HepG2 (cell line): ENCODE measurements at regions not wholly inside any gene's neighbourhood (a gene's known extent, or its start where the extent isn't known, plus 50 kb on each side); places are given as distances from the start of the nearest gene placed in this dataset.

Experiments used
- ATF7-NPFF ChIP-seq: sonication (generic); formaldehyde crosslinking; IDR thresholded peaks from 2 replicates; pipeline ENCODE4 v1.8.1; 2023; ENCODE audit warnings: mild to moderate bottlenecking, low read depth, missing genetic modification reagents, moderate library complexity
- CEBPB ChIP-seq: IDR thresholded peaks from 2 replicates; pipeline ENCODE4 v1.6.1; 2011; ENCODE audit warnings: low read depth, low read length, improper control_type of control experiment, borderline replicate concordance
- CTCF ChIP-seq: sonication (generic); formaldehyde crosslinking; IDR thresholded peaks from 2 replicates; pipeline ENCODE4 v1.5.0; 2020; ENCODE audit warnings: mild to moderate bottlenecking, missing genetic modification reagents, moderate library complexity
- DNMT1 ChIP-seq: sonication (generic); formaldehyde crosslinking; IDR thresholded peaks from 2 replicates; pipeline ENCODE4 v1.5.1; 2020; ENCODE audit warnings: mild to moderate bottlenecking, missing genetic modification reagents
- MAFK ChIP-seq, 2 experiments: IDR thresholded peaks in 1 of 2; conservative IDR thresholded peaks in 1 of 2; 2 replicates each; pipeline ENCODE4 v1.6.1; 2011; ENCODE audit warnings: improper control_type of control experiment in 2 of 2, low read length in 2 of 2
- MZF1 ChIP-seq: sonication (generic); formaldehyde crosslinking; IDR thresholded peaks from 2 replicates; pipeline ENCODE4 v1.8.1; 2023; ENCODE audit warnings: mild to moderate bottlenecking, missing genetic modification reagents, borderline replicate concordance
- SMC3 ChIP-seq: IDR thresholded peaks from 2 replicates; pipeline ENCODE4 v1.6.1; 2011; ENCODE audit warnings: low read length, improper control_type of control experiment
- SP1 ChIP-seq, 2 experiments: fragments of 450-650 bp in 1 of 2; sonication (generic) in 1 of 2; formaldehyde crosslinking in 1 of 2; IDR thresholded peaks; 2 replicates each; pipeline versions ENCODE4 v1.4.0 to v1.6.1; 2016 to 2020; ENCODE audit warnings: missing genetic modification reagents in 1 of 2
- SP2 ChIP-seq: sonication (generic); formaldehyde crosslinking; IDR thresholded peaks from 2 replicates; pipeline ENCODE4 v1.5.1; 2020; ENCODE audit warnings: mild to moderate bottlenecking, missing genetic modification reagents
- ZNF138 ChIP-seq: sonication (generic); formaldehyde crosslinking; IDR thresholded peaks from 2 replicates; pipeline ENCODE4 v1.5.0; 2020; ENCODE audit warnings: mild to moderate bottlenecking, low read depth, missing genetic modification reagents
- ZNF234 ChIP-seq: sonication (generic); formaldehyde crosslinking; conservative IDR thresholded peaks from 2 replicates; pipeline ENCODE4 v1.5.1; 2020; ENCODE audit warnings: mild to moderate bottlenecking, missing genetic modification reagents
- TF ChIP-seq, protein P1 (sequence below): sonication (generic); formaldehyde crosslinking; IDR thresholded peaks from 2 replicates; pipeline ENCODE4 v1.8.1; 2022; ENCODE audit warnings: low read depth, mild to moderate bottlenecking, missing genetic modification reagents
- TF ChIP-seq, protein P2 (sequence below): sonication (generic); formaldehyde crosslinking; IDR thresholded peaks from 2 replicates; pipeline ENCODE4 v1.4.0; 2020; ENCODE audit warnings: missing genetic modification reagents

DNA sequence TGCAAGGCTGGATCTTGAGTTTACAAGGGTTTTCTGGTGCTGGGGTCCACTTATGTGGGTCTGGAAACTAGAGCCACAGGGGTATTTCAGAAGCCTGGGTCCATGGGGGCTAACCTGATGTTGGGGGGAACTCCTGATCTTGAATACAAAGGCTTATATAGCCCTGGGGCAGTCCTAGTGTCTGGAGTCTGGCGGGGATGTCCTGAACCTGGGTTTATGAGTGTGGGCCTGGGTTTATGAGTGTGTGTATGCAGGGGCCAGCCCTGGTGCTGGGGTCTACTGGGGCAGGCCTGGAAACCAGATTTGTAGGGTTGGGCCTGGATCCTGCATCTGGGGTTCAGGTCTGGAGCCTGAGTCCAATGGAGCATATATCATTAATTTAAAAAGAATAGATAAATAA is 146.5 kb upstream of the C1GALT1 start:
- TF ChIP-seq MAFK (conservative IDR thresholded peaks at IDR 0.05 in 1 of 2, IDR thresholded peaks at IDR 0.05 in 1 of 2; ENCODE audit: low read length in 2 of 2) (no peak), DNMT1 (CRISPR knock-in tag) (no peak), CTCF (CRISPR knock-in tag) (no peak), SP1 (IDR thresholded peaks at IDR 0.05) (no peak), SP1 (CRISPR knock-in tag; IDR thresholded peaks at IDR 0.05) (no peak), MZF1 (no peak), ATF7-NPFF (CRISPR knock-in tag) (no peak), ZNF138 (CRISPR knock-in tag) (no peak), CEBPB (no peak), SMC3 (no peak), ZNF234 (CRISPR knock-in tag) (no peak), SP2 (CRISPR knock-in tag) (no peak)
- TF ChIP-seq, protein P1, sequence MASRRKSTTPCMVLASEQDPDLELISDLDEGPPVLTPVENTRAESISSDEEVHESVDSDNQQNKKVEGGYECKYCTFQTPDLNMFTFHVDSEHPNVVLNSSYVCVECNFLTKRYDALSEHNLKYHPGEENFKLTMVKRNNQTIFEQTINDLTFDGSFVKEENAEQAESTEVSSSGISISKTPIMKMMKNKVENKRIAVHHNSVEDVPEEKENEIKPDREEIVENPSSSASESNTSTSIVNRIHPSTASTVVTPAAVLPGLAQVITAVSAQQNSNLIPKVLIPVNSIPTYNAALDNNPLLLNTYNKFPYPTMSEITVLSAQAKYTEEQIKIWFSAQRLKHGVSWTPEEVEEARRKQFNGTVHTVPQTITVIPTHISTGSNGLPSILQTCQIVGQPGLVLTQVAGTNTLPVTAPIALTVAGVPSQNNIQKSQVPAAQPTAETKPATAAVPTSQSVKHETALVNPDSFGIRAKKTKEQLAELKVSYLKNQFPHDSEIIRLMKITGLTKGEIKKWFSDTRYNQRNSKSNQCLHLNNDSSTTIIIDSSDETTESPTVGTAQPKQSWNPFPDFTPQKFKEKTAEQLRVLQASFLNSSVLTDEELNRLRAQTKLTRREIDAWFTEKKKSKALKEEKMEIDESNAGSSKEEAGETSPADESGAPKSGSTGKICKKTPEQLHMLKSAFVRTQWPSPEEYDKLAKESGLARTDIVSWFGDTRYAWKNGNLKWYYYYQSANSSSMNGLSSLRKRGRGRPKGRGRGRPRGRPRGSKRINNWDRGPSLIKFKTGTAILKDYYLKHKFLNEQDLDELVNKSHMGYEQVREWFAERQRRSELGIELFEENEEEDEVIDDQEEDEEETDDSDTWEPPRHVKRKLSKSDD = no peak
- TF ChIP-seq, protein P2, sequence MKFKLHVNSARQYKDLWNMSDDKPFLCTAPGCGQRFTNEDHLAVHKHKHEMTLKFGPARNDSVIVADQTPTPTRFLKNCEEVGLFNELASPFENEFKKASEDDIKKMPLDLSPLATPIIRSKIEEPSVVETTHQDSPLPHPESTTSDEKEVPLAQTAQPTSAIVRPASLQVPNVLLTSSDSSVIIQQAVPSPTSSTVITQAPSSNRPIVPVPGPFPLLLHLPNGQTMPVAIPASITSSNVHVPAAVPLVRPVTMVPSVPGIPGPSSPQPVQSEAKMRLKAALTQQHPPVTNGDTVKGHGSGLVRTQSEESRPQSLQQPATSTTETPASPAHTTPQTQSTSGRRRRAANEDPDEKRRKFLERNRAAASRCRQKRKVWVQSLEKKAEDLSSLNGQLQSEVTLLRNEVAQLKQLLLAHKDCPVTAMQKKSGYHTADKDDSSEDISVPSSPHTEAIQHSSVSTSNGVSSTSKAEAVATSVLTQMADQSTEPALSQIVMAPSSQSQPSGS (CRISPR knock-in tag) = no peak
